Dermis blood vessel endothelial cell (primary cell): ENCODE measurements at regions not wholly inside any gene's neighbourhood (a gene's known extent, or its start where the extent isn't known, plus 50 kb on each side); places are given as distances from the start of the nearest gene placed in this dataset.
"Not testable (repeated sequence)": the region's sequence is repeated elsewhere in the genome, so short reads cannot be mapped to it uniquely, and the experiment has no call there.

Experiments used
- DNase-seq: peaks from one replicate; pipeline ENCODE4 v3.0.0; 2010

- DNase-seq: no peak
These were observed 279.5 kb downstream of the RND3 start for GRCh38 chr2:150207979-150208378.

GRCh38 chr2:150204451-150204850 is 283.0 kb downstream of the RND3 start:
- DNase-seq: no peak

GRCh38 chr2:150194816-150195215 is 292.7 kb downstream of the RND3 start:
- not testable (repeated sequence) for DNase-seq

GRCh38 chr2:150192701-150193100 is 294.8 kb downstream of the RND3 start:
- DNase-seq: no peak

- DNase-seq: peak; percentile 67
These were observed 296.1 kb downstream of the RND3 start for GRCh38 chr2:150191349-150191748.

GRCh38 chr2:150190546-150190945 is 296.9 kb downstream of the RND3 start:
- no peak for DNase-seq

GRCh38 chr2:150188800-150189199 is 298.7 kb downstream of the RND3 start:
- no peak for DNase-seq

- DNase-seq: peak; percentile 50
These were observed 299.3 kb downstream of the RND3 start for GRCh38 chr2:150188177-150188576.

GRCh38 chr2:150182566-150183235 is 304.8 kb downstream of the RND3 start:
- DNase-seq: no peak

GRCh38 chr2:150178591-150178990 is 308.9 kb downstream of the RND3 start:
- DNase-seq: no peak

GRCh38 chr2:150174971-150175421 is 312.5 kb downstream of the RND3 start:
- no peak for DNase-seq

GRCh38 chr2:150174056-150174805 is 313.2 kb downstream of the RND3 start:
- DNase-seq: no peak

GRCh38 chr2:150171065-150171548 is 316.4 kb downstream of the RND3 start:
- DNase-seq: no peak

- DNase-seq: peak; percentile 15
These were observed 318.2 kb downstream of the RND3 start for GRCh38 chr2:150169237-150169629.

GRCh38 chr2:150168595-150169236 is 318.8 kb downstream of the RND3 start:
- no peak for DNase-seq

- DNase-seq: peak; percentile 65
These were observed 319.8 kb downstream of the RND3 start for GRCh38 chr2:150167711-150168110.

- DNase-seq: peak; percentile 44
These were observed 321.0 kb downstream of the RND3 start for GRCh38 chr2:150166313-150167051.

GRCh38 chr2:150165988-150166312 is 321.5 kb downstream of the RND3 start:
- DNase-seq: no peak

- no peak for DNase-seq
These were observed 322.0 kb downstream of the RND3 start for GRCh38 chr2:150165442-150165841.

- peak; percentile 82 for DNase-seq
These were observed 325.1 kb downstream of the RND3 start for GRCh38 chr2:150162241-150162942.

- DNase-seq: no peak
These were observed 327.4 kb downstream of the RND3 start for GRCh38 chr2:150160058-150160457.

GRCh38 chr2:150159300-150159699 is 328.2 kb downstream of the RND3 start:
- DNase-seq: no peak
